GM12878 (cell line): ENCODE measurements at regions not wholly inside any gene's neighbourhood (a gene's known extent, or its start where the extent isn't known, plus 50 kb on each side); places are given as distances from the start of the nearest gene placed in this dataset.

ENCODE experiments used
- ATAC-seq: fragments of 200-7000 bp; cut with Tn5 transposase; 3 replicates; pipeline ENCODE4 v1.9.1; 2020; ENCODE audit warnings: mild to moderate bottlenecking, moderate library complexity
- BruUV-seq: library from RNA; stranded (reverse); fragments of 400-500 nt; replicated peaks from 2 replicates; lab custom pipeline; 2021; lab: Mats Ljungman, UMichigan
- CTCF ChIA-PET: fragments of 300-600 bp; sonication (Branson Sonifier 250); formaldehyde crosslinking; extraction: SDS; loops from one replicate; lab custom pipeline; 2021; ENCODE audit warnings: inconsistent platforms; lab: Yijun Ruan, JAX
- POLR2A ChIA-PET: fragments of 350-600 bp; formaldehyde crosslinking; extraction: SDS; loops from one replicate; lab custom pipeline; 2021; ENCODE audit warnings: inconsistent platforms; lab: Charles Lee
- RAD21 ChIA-PET: fragments of 300-600 bp; sonication (Branson Sonifier 250); formaldehyde crosslinking; loops from one replicate; lab custom pipeline; 2023; ENCODE audit warnings: antibody characterized with exemption; ENCODE audit not compliant: unreplicated experiment; lab: Charles Lee
- SMC1A ChIA-PET: fragments of 300-600 bp; sonication (Branson Sonifier 250); formaldehyde crosslinking; loops from one replicate; lab custom pipeline; 2023; ENCODE audit not compliant: unreplicated experiment, uncharacterized antibody; lab: Charles Lee
- DNase-seq: peaks from one replicate; pipeline ENCODE4 v3.0.0-alpha.2; 2011; ENCODE audit warnings: low read depth, low spot score
- FAIRE-seq: peaks from 3 replicates; lab custom pipeline; 2011; peaks lifted over from hg19 to GRCh38; lab: Jason Lieb, UNC
- H2AFZ ChIP-seq: 2 replicates; pipeline ENCODE4 v1.6.0; 2011; ENCODE audit warnings: low read depth, low read length, control low read depth; ENCODE audit not compliant: control insufficient read depth
- H3K27ac ChIP-seq: 2 replicates; pipeline ENCODE4 v1.5.1; 2011; ENCODE audit warnings: control low read depth; ENCODE audit not compliant: control insufficient read depth, insufficient read depth
- H3K27me3 ChIP-seq, 2 experiments: replicated peaks in 1 of 2; 2 replicates each; pipeline versions ENCODE4 v1.6.0 to v1.6.1; 2011; ENCODE audit warnings: low read length in 1 of 2; ENCODE audit not compliant: control insufficient read depth in 2 of 2, insufficient read depth in 2 of 2
- H3K36me3 ChIP-seq, 2 experiments: 2 replicates each; pipeline ENCODE4 v1.5.1; 2011; ENCODE audit warnings: low read length in 1 of 2; ENCODE audit not compliant: control insufficient read depth in 2 of 2, insufficient read depth in 2 of 2
- H3K4me1 ChIP-seq: 2 replicates; pipeline ENCODE4 v1.6.1; 2011; ENCODE audit warnings: mild to moderate bottlenecking, low read length, moderate library complexity, mixed read lengths; ENCODE audit not compliant: control insufficient read depth, insufficient read depth
- H3K4me2 ChIP-seq: 2 replicates; pipeline ENCODE4 v1.6.0; 2011; ENCODE audit warnings: control low read depth; ENCODE audit not compliant: control insufficient read depth, insufficient read depth
- H3K4me3 ChIP-seq: fragments of 200-600 bp; sonication (generic); 2 replicates; pipeline ENCODE4 v1.5.1; 2016
- H3K79me2 ChIP-seq: 2 replicates; pipeline ENCODE4 v1.6.0; 2011; ENCODE audit warnings: low read length; ENCODE audit not compliant: control insufficient read depth, insufficient read depth
- H3K9ac ChIP-seq: 2 replicates; pipeline ENCODE4 v1.8.0; 2011; ENCODE audit warnings: low read length, control low read depth, mixed read lengths; ENCODE audit not compliant: control insufficient read depth, insufficient read depth
- H3K9me3 ChIP-seq: replicated peaks from 3 replicates; pipeline ENCODE4 v1.5.1; 2011; ENCODE audit warnings: mild to moderate bottlenecking, low read length; ENCODE audit not compliant: control insufficient read depth, insufficient read depth
- H4K20me1 ChIP-seq: 2 replicates; pipeline ENCODE4 v1.6.0; 2011; ENCODE audit not compliant: control insufficient read depth, insufficient read depth
- BRCA1 ChIP-seq: IDR thresholded peaks from 2 replicates; pipeline ENCODE4 v1.6.1; 2011; ENCODE audit warnings: low read depth, low read length, improper control_type of control experiment
- CBX3 ChIP-seq: fragments of 200-600 bp; sonication (generic); IDR thresholded peaks from 2 replicates; pipeline ENCODE4 v1.6.1; 2016; ENCODE audit warnings: low read depth, borderline replicate concordance
- CUX1 ChIP-seq: IDR thresholded peaks from 2 replicates; pipeline ENCODE4 v1.6.1; 2012; ENCODE audit warnings: improper control_type of control experiment, low read depth, low read length; ENCODE audit not compliant: insufficient replicate concordance
- EP300 ChIP-seq, 2 experiments: fragments of 150-350 bp in 1 of 2; IDR thresholded peaks; 2 replicates each; pipeline ENCODE4 v1.6.1; 2011 to 2012; ENCODE audit warnings: low read depth in 2 of 2, low read length in 2 of 2, borderline replicate concordance in 1 of 2, improper control_type of control experiment in 1 of 2, inconsistent platforms in 1 of 2; ENCODE audit not compliant: control insufficient read depth in 1 of 2
- FOS ChIP-seq: IDR thresholded peaks from 3 replicates; pipeline ENCODE4 v1.6.1; 2011; ENCODE audit warnings: borderline replicate concordance; ENCODE audit not compliant: insufficient read length; ENCODE audit errors: extremely low read depth
- HCFC1 ChIP-seq: fragments of 150-350 bp; IDR thresholded peaks from 2 replicates; pipeline ENCODE4 v1.6.1; 2014; ENCODE audit warnings: low read length
- HDAC2 ChIP-seq: fragments of 200-600 bp; sonication (generic); IDR thresholded peaks from 2 replicates; pipeline ENCODE4 v1.6.1; 2017
- HDGF ChIP-seq: fragments of 450-650 bp; IDR thresholded peaks from 2 replicates; pipeline ENCODE4 v1.6.1; 2016; ENCODE audit warnings: antibody characterized with exemption
- JUND ChIP-seq: IDR thresholded peaks from 2 replicates; pipeline ENCODE4 v1.6.1; 2012; ENCODE audit warnings: low read depth, mild to moderate bottlenecking, low read length, improper control_type of control experiment, moderate library complexity
- NFIC ChIP-seq: IDR thresholded peaks from 2 replicates; pipeline ENCODE4 v1.6.1; 2012; ENCODE audit warnings: low read depth, mild to moderate bottlenecking, inconsistent platforms, low read length, moderate library complexity
- NR2C2 ChIP-seq: IDR thresholded peaks from 2 replicates; pipeline ENCODE4 v1.6.1; 2011; ENCODE audit warnings: borderline replicate concordance, low read depth; ENCODE audit not compliant: control insufficient read depth, insufficient read length
- SREBF1 ChIP-seq: IDR thresholded peaks from 2 replicates; pipeline ENCODE4 v1.6.1; 2012; ENCODE audit warnings: mild to moderate bottlenecking, low read length
- ZNF24 ChIP-seq: fragments of 450-650 bp; IDR thresholded peaks from 2 replicates; pipeline ENCODE4 v1.6.1; 2017; ENCODE audit warnings: antibody characterized with exemption, mild to moderate bottlenecking
- WGBS: methylation state at CpG from one replicate; pipeline ENCODE4 v1.1.6; 2016; ENCODE audit warnings: low lambda C conversion rate; ENCODE audit not compliant: insufficient replicate concordance, insufficient coverage; ENCODE audit errors: missing lambda C conversion rate; 5-methylcytosine and 5-hydroxymethylcytosine counted together
- in situ Hi-C: fragments of 300-500 bp; cut with MboI; formaldehyde crosslinking; loops from 9 replicates; pipeline ENCODE4 v1.14.3; 2018; ENCODE audit warnings: mixed read lengths
- intact Hi-C: fragments of 100-400 bp; cut with micrococcal nuclease; formaldehyde crosslinking; loops from one replicate; pipeline ENCODE4 v1.14.2; 2022; ENCODE audit not compliant: unreplicated experiment

DNA sequence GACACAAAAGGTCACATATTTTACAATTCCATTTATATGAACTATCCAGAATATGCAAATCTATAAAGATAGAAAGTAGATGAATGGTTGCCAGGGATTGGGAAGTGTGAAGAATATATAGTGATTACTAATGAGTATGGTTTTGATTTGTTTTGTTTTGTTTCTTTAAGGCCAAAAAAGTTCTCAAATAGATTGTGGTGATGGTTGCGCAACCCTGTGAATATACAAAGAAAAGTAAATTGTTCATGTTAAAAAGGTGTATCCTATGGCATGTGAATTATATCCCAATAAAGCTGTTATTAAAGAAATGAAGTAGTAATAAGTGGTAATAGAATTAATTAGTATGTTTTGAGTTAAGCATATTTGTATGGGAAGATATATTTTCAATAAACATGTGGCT, 431.8 kb upstream of the CNTN4 start (continued):
- no peak for TF ChIP-seq EP300 (IDR thresholded peaks at IDR 0.05; ENCODE audit: borderline replicate concordance in 1 of 2, control insufficient read depth in 1 of 2, low read depth in 2 of 2, low read length in 2 of 2)
- TF ChIP-seq FOS: no peak
- TF ChIP-seq NFIC: no peak
- no peak for TF ChIP-seq CBX3
- TF ChIP-seq, all 136 proteins: peak for 0

DNA sequence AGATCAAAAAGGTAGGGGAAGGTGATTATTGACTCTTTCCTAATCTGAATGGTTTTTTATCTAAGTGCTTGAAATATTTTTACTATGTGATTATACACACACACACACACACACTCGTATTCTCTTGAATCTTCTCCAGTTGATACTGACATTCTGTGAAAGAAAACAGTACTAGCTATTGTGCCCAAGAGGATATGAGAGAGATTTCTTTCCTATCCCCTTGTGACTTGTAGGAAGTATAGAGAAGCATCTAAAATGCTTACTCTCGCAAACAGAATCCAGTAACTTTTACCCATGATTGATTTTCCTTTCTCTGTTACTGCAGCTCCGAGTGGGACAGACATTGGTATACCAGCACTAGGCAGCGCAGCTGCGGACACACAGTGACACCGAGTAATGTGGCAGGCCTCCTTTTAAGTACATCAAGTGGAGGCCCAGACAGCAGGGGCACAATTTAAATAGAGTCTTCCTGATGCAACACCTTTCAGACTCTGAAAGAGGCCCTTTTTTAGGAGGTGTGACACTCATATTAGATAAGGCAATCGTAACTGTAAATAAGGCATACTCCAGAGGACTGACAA, 421.0 kb upstream of the CNTN4 start:
- Histone ChIP-seq H3K4me3 (no peak overlapping the region), H3K4me1 (no peaks in the 10 kb centered on the region), H3K9ac (no peak overlapping the region), H3K9me3 (no peaks in the 10 kb centered on the region), H3K27ac (no peak overlapping the region), H2AFZ (no peak overlapping the region), H3K79me2 (no peaks in the 10 kb centered on the region), H3K27me3 (no peaks in the 10 kb centered on the region), H4K20me1 (no peaks in the 10 kb centered on the region), H3K36me3 (no peaks in the 10 kb centered on the region), H3K4me2 (no peak overlapping the region)
- ATAC-seq: no peak
- intact Hi-C loops (no loop called here), in situ Hi-C loops (no loop called here)
- WGBS: 20% methylated on average over 7 of the region's 7 CpGs
- TF ChIP-seq EP300 (IDR thresholded peaks at IDR 0.05; ENCODE audit: borderline replicate concordance in 1 of 2, control insufficient read depth in 1 of 2, low read depth in 2 of 2, low read length in 2 of 2): no peak
- TF ChIP-seq BRCA1: no peak
- TF ChIP-seq HDGF: no peak
- no peak for TF ChIP-seq JUND
- TF ChIP-seq NR2C2: no peak
- TF ChIP-seq HDAC2: no peak
- no peak for TF ChIP-seq CUX1
- no peak for TF ChIP-seq HCFC1
- TF ChIP-seq ZNF24: no peak
- TF ChIP-seq SREBF1: no peak
- DNase-seq: no peak
- no TSS peak for BruUV-seq
- ChIA-PET CTCF (interaction anchor here (1.3 kb wide), 1 partner anchor 10 kb away, joined by 3 read pairs; no protein-coding TSS in a partner anchor), SMC1A (no interaction called here), POLR2A (no interaction called here), RAD21 (no interaction called here)
- FAIRE-seq: no peak
